NOMO-1 treated with DMSO at 0.1 percent for 48 hours (cell line): ENCODE measurements at regions not wholly inside any gene's neighbourhood (a gene's known extent, or its start where the extent isn't known, plus 50 kb on each side); places are given as distances from the start of the nearest gene placed in this dataset.
"Not testable (repeated sequence)": the region's sequence is repeated elsewhere in the genome, so short reads cannot be mapped to it uniquely, and the experiment has no call there.

Source experiments
- DNase-seq: peaks from one replicate; lab custom pipeline; 2025; ENCODE audit not compliant: unreplicated experiment; lab: John Stamatoyannopoulos, UW

DNA sequence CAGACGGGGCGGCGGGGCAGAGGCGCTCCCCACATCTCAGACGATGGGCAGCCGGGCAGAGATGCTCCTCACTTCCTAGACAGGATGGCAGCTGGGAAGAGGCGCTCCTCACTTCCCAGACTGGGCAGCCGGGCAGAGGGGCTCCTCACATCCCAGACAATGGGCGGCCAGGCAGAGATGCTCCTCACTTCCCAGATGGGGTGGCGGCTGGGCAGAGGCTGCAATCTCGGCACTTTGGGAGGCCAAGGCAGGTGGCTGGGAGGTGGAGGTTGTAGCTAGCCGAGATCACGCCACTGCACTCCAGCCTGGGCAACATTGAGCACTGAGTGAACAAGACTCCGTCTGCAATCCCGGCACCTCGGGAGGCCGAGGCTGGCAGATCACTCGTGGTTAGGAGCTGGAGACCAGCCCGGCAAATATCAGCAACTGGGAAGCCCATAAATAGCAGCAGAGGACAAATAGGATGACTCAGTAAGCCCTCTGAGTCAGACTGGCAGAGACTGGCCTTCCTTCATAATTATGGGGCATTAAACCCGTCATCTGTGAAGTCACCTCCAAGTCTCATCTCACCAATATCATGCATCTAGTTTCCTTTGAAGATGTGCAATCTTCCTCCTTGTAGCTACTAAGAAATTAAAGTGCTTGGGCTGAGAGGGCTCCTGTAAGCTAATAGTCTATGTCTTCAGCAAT lies 337.3 kb downstream of the GOLGA6L6 start:
- not testable (repeated sequence) for DNase-seq

DNA sequence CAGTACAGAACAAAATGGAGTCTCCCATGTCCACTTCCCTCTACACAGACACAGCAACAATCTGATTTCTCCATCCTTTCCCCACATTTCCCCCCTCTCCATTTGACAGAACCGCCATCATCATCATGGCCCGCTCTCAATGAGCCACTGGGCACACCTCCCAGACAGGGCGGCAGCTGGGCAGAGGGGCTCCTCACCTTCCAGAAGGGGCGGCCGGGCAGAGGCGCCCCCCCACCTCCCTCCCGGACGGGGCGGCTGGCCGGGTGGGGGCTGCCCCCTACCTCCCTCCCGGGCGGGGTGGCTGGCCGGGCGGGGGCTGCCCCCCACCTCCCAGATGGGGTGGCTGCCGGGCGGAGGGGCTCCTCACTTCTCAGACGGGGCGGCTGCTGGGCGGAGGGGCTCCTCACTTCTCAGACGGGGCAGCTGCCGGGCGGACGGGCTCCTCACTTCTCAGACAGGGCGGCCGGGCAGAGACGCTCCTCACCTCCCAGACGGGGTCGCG lies 337.9 kb downstream of the GOLGA6L6 start:
- not testable (repeated sequence) for DNase-seq

DNA sequence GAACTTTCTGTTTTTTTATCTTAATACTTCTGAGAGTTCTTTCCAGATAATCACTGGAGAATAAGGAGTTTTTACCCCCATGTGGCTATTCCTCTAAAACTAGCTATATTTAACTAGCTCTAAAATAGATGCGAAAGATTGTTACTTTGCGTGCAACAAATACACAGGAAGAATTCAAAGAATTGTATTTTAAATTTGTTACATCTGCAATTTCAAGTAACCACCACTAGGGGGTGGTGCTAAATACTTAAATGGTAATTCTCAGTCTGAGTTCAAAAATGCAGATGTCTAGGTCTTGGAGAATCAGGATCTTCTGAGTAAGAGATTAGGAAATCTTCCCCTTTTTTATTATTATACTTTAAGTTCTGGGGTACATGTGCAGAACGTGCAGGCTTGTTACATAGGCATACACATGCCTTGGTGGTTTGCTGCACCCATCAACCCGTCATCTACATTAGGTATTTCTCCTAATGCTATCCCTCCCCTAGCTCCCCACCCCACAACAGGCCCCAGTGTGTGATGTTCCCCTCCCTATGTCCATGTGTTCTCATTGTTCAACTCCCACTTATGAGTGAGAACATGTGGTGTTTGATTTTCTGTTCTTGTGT lies 346.9 kb downstream of the GOLGA6L6 start:
- not testable (repeated sequence) for DNase-seq

DNA sequence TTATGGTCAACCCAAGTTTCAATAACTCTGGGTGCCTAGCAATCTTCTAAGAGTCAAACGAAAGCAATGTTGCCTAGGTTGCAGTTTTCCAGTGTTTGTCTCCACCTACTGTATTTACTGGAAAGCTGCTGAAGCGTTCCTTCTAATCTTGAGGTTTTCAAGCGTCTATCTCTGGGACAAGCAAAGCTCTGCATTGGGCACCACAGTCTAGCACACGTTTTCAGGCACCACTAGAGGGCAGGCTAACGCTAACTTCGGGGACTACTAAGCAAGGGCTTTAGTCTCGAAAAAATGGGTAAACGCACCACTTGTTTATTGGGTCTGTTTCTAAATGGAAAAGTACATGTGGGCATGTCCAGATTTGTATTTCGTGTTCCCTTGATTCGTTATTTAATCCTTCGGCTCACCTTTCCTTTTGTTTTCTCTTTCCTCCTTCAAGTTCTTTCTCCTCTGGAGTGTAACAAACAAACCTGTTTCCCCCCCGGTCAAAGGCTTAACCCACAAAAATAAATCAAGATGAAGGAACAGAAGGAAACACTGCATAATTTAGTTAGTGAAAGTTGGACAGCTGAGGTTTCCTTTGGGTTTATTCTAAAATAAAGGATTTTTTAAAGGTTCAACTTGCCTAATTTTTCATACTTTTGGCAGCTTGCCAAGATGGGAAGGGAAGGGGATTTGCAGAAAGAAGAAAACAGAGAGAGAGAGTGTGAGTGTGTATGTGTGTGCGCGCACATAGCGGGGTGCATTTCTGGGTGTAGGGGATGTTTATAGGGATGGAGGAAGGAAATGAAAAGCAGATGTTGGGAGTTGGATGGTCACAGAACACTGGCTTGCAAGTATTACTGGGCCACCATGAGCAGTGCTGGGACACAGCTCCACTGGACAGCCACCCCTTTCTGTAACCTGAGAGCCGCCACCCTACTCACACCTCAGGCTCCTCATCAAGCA lies 348.3 kb downstream of the GOLGA6L6 start:
- DNase-seq, result not testable (repeated sequence)

DNA sequence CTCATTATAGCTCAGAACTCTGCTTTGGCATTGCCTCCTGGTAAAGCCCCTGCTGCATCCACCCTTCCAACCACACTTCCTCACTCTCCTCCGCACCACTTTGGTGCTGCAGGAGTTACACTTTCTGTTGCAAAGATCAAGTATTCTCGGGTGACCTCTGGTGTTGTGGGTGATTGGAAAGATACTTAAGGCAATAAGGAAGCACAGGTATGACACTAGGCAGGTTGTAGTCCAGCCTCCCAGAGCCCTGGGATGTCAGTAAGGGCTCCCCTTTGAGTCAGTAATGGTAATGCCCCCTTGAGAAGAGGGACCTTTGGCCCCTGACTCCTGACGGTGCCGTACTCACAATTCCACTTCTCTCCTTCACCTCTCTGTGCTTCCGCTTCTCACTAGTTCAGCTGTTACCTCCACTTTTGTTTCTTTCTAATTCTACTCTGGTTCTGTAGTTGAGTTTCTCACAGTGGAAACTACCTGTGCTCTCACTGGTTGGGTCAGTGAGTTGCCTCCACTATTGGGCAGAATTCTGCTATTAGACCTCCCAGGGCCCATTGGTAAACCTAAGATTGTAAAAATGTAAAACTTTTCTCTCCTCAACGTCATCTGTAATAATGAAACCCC lies 350.0 kb downstream of the GOLGA6L6 start:
- DNase-seq, result not testable (repeated sequence)

DNA sequence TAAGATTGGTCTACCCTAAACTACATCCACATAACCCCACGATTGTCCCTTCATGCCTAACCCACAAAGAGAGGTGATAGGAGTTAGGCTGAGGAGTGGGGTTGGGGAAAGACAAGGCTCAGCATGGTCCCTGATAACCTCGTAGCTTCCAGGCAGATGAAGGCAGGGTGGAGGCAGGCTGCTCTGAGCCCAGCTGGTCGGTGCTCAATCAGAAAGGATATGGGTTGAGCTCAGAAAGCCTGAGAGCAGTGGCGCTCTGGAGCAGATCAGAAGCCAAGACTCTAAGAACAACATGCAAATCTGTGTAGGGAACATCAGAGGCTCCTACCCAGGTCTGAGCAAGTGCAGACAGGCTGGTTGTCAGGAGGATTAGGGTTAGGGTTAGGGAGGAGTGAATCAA lies 353.0 kb downstream of the GOLGA6L6 start:
- not testable (repeated sequence) for DNase-seq

DNA sequence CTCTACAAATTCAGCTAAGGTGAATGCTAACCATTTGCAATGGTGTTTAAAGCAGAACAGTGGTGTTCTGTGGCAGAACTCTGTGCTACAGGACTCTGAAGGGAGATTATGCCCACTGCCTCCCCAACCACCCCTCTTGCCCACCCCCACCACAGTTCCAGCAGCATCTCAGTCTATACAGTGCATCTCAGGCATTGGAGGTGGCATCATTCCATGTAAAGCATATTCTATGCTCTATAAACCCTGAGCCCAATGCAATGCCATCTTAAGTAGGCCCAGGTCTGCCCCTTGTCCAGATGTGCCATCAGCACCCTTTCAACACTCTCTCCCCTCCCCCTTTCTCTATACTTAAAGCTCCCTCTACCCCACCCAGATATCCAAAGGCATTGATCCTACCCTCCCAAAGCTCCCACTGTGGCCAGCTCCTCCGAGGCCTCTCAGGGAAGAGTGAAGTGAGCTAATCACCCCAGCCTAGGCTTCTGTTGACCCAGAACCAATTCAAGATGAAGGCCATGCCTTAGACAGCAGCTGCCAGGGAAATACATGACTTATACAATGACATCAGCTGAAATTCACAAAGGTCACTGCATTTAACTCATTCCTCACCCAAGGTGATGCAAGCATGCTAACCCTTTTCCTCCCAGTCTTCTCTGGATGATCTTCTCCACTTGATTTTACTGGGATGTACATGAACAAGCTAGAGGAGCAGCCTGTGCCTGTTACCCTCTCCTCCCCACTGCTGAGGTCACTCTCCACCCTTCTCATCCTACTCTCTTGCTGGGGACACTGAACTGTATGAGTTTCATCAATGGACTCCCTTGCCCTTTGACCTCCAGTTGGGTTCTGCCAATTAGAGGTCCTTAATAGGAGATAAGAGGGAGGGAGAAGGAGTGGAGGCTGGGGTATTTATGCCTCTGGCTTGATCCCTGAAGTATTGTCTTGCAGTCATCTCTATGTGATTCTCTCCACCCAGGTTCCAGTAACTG lies 353.9 kb downstream of the GOLGA6L6 start:
- not testable (repeated sequence) for DNase-seq

DNA sequence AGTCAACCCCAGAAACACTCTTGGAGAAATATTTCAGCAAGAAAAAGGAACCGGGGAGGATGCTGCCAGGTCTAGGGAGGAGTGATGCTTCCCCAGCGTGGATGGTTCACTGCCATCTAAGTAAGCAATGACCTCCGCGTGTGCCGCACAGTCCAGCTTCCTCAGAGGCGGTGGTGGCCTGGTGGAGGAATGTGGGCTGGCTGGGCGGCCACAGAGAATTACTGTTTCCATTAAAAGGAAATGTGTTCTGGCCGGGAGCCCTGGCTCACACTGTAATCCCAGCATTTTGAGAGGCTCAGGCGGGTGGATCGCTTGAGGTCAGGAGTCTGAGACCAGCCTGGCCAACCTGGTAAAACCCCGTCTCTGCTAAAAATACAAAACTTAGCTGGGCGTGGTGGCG lies 356.7 kb downstream of the GOLGA6L6 start:
- DNase-seq, result not testable (repeated sequence)

DNA sequence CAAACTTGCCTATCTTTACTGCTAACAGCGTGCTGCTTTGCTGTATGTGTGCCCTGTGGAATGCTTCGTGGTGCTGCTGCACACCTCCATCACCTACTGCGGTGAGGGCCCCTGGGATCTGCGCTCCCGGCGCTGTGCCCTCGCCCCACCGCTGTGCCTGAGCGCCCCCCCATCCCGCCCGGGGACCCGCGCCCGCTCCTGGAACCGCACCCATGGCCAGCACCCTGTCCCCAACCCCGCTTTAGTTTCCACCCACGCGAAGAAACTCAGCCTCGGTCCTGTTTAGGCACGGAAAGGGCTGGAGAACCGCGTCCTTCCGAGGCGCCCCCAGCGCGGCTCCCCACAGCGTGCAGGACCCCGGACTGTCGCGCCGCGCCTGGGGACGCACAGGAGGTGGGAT lies 373.4 kb downstream of the GOLGA6L6 start:
- DNase-seq, result not testable (repeated sequence)

DNA sequence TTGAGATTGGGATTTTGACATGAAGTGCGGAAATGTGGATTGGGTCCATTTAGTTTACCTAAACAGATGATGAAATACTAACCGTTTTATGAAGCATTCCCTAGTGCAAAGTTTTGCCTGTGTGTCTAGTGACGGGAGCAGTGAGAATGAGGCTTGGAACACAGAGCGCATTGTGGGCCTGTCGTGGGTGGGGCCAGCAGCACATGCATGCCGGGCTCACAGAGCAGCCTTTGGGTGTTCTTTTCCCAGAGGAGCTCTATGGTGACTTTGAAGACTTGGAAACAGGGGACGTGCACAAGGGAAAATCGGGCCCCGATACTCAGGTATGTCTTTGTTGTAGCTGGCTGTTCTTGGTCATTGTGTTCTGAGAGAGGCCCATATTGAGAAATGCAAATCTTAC lies 388.1 kb downstream of the GOLGA6L6 start:
- DNase-seq, result not testable (repeated sequence)

DNA sequence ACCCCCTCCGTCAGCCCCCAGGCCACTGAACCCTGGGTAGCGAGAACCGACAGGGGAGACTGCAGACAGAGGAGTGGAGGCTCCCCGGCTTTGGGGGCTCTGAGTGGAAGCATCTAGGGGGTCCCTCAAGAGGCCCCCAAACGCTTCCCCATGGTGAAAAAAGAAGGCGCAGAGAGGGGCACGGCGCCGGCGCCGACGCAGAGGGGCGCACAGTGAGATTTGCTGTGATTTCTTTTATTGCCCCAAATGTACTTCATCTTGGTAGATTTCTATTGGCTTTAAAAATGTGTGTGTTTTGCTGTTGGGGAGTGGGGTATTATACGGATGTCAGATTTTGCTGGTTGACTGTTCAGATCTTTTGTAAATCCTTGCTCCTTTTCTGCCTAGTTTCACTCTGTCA lies 392.9 kb downstream of the GOLGA6L6 start:
- not testable (repeated sequence) for DNase-seq

DNA sequence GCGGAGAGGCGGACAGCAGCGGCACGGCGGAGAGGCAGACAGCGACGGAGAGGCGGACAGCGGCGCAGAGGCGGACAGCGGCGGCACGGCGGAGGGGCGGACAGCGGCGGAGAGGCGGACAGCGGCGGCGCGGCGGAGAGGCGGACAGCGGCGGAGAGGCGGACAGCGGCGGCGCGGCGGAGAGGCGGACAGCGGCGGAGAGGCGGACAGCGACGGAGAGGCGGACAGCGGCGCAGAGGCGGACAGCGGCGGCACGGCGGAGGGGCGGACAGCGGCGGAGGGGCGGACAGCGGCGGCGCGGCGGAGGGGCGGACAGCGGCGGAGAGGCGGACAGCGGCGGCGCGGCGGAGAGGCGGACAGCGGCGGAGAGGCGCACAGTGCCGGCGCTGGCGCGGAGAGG lies 393.6 kb downstream of the GOLGA6L6 start:
- not testable (repeated sequence) for DNase-seq

DNA sequence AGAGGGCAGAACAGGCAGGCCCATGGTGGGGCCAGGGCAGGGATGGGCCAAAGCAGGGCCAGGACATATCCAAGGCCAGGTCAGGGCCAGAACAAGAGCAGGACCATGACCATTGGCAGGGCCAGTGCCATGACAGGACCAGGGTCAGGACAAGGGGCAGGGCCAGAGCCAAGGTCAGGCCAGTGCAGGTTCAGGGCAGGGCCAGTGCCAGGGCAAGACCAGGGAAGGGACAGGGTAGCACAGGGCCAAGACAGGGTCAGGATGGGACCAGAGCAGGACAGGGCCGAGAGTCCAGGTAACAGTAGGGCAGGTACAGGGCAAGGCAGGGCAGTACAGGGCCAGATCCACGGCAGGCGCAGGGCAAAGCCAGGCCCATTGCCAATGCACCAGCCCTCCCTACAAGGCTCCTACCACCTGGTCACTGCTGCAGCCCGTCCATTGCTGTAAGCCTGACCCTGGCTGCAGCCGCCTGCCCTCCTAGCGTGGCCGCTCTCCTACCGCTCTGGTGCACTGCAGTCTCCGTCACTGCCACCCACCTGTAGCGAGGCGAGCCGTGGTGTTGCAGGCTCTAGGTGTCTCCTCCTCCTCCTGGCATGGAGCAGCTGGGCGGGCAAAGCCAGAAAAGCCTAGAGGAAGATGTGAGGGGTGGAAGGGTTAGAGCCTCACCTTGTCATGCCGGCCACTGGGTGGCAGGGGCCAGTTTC lies 397.1 kb downstream of the GOLGA6L6 start:
- not testable (repeated sequence) for DNase-seq

DNA sequence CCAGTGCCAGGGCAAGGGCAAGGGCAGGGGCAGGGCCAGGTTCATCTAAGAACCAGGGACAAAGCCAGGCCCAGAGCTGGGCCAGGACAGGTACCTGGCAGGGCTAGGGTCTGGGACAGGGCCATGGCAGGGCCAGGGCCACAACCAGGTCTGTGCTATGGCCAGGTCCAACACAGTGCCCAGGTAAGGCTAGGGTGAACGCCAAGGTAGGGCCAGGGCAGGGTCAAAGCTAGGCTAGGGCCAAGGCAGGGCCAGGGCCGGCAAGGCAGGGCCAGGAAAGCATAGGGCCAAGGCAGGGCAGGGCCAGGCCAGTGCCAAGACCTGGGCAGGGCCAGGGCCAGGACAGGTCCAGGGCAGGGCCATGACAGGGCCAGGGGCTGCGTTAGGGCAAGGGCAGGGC lies 398.7 kb downstream of the GOLGA6L6 start:
- not testable (repeated sequence) for DNase-seq

DNA sequence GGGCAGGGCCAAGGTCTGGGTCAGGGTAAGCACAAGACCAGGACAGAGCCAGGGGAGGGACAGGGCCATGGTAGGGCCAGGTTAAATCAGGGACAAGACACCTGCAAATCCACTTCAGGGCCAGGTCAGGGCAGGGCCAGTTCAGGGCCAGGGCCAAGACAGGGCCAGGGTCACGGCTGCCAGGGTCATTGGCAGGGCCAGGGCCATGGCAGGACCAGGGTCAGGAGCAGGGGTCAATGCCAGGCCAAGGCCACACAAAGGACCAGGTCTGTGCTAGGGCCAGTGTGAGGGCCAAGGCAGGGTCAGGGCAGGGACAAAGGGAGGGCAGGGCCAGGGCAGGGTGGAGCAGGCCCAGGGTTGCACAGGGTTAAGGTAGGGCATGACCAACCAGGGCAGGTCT lies 399.2 kb downstream of the GOLGA6L6 start:
- DNase-seq, result not testable (repeated sequence)

DNA sequence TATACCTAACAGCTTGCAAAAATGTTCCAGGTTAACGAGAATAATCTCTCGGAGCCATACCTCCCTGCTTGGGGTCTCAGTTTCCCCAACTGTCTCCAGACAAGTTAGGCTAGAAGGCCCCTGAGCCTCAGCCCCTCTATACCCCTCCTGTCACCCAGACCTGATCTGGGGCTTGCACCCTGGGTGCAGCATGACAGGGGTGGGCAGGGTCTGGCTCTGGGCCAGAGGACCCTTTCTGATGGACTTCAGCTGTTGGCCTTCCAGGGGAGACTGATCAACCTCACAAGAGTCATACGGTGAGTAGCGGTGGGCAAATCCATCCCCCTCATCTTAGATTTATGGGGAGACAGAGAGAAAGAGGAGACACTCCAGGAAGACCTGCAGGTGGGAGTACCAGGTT lies 416.9 kb downstream of the GOLGA6L6 start:
- not testable (repeated sequence) for DNase-seq

DNA sequence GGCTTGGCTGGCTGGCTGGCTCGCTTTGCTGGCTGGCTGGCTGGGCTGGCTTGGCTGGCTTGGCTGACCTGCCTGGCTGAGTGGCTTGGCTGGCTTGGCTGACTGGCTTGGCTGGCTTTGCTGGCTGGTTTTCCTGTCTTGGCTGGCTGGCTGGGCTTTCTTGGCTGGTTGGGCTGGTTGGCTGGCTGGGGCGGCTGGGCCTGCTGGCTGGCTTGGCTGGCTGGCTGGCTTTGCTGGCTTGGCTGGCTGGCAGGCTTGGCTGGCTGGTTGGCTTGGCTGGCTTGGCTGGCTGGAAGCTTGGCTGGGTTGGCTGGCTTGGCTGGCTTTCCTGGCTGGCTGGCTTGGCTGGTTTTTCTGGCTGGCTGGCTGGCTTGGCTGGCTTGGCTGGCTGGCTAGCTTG lies 435.6 kb downstream of the GOLGA6L6 start:
- DNase-seq, result no peak

DNA sequence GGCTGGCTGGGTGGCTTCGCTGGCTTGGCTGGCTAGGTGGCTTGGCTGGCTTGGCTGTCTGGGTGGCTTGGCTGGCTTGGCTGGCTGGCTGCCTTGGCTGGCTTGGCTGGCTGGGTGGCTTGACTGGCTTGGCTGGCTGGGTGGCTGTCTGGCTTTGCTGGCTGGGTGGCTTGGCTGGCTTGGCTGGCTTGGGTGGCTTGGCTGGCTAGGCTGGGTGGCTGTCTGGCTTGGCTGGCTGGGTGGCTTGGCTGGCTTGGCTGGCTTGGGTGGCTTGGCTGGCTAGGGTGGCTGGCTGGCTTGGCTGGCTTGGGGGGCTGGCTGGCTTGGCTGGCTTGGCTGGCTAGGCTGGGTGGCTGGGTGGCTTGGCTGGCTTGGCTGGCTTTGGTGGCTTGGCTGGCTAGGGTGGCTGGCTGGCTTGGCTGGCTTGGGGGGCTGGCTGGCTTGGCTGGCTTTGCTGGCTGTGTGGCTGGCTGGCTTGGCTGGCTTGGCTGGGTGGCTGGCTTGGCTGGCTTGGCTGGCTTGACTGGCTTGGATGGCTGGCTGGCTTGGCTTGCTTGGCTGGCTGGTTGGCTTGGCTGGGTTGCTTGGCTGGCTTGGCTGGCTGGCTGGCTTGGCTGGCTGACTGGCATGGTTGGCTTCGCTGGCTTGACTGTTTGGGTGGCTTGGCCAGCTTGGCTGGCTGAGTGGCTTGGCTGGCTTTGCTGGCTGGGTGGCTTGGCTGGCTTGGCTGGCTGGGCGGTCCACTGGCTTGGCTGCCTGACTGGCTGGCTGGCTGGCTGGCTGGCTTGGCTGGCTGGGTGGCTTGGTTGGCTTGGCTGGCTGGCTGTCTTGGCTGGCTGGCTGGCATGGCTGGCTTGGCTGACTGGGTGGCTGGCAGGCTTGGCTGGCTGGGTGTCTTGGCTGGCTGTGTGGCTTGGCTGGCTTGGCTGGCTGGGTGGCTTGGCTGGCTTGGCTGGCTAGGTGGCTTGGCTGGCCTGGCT lies 436.3 kb downstream of the GOLGA6L6 start:
- DNase-seq, result not testable (repeated sequence)
